ENCODE measurements at regions not wholly inside any gene's neighbourhood (a gene's known extent, or its start where the extent isn't known, plus 50 kb on each side); places are given as distances from the start of the nearest gene placed in this dataset.
A peak's percentile ranks its signal among the peaks of the same experiment; 100 is the strongest.

DNA sequence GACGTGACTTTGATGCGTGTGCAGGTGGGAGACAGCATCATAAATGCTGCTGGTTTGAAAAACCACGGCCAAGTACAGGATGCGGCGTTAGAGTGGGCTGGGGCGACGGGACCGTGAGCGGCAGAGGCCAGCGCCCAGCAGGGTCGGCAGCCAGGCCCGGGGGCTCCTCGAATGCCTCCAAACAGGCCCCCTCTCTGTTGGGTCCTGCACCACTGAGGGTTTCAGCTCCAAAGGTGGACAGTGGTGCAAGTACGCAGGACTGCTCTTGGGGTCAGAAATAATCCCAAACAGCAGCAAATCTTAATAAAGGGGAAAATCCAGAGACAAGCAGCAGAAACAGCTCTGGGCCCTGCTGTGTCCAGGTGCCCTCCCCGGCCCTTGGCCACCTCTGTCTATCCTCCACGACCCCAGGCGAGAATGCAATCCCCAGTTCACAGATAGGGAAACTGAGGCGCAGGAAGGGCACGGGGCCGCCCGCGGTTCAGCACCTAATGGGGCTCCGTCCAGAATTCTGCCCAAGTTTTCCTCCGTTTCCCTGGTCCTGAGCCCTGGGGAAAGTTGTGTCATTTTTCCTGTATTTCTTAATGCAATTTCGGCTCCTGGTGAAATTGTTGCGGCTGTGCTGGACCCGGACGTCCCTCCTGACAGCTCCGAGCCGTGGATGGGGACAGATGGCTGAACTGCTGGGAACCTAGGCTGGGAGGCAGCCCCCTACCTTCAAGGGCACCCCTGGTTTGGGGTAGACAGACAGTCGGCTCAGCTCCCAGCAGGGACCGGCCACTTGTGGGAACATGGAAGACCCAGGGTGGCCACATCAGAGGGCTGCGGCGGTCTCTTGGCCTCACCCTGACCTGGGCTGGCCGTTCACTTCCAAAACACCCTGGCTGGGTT is 97.4 kb downstream of the FOXL3 start:
- DNase-seq: peak; percentile 50

DNA sequence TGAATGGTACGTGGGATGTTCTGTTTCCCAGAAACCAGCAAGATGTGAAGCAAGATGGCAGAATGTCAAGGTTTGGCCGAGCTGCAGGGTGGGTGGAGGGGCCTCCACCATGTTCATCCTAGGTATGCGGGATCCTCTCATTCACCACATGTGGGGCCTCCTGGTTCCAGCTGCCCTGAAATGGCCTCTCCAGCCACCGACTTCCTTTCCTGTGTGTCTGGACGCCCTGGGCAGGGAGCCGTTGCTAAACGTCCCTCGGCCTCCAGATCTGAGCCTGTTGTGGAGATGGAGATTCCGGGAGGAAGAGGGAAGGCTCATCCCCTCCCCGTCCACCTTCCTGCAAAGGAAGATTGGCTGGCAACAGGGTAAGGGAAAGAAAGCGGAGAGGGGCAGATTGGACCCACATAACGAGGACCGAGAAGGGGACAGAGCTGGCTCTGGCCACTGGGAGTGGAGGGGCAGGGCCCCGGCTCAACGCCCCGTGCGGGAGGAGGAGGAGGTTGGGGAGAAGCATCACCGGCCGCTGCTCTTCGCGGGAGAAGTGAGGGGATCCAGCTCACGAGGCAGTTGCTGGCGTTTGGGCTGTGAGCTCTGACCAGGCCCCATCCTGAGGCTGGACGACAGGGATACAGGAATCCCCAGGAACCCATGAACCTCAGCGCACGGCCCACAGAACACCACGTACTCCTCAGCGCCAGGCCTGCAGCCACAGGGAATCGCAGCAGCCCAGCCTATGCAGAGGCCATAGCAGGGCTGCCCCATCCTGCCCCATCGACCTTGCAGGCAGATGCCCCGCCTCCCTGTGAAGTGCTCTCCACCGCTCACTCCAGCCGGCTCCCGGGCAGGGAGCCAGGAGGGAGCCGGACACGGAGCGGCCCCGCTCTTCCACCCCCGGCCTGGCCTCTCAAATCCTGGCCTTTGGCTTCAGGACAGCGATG is 98.3 kb downstream of the FOXL3 start:
- DNase-seq: peak; percentile 30

- peak; percentile 58 for DNase-seq
Observed at GRCh38 chr7:388961-389701, 99.2 kb downstream of the FOXL3 start.

DNA sequence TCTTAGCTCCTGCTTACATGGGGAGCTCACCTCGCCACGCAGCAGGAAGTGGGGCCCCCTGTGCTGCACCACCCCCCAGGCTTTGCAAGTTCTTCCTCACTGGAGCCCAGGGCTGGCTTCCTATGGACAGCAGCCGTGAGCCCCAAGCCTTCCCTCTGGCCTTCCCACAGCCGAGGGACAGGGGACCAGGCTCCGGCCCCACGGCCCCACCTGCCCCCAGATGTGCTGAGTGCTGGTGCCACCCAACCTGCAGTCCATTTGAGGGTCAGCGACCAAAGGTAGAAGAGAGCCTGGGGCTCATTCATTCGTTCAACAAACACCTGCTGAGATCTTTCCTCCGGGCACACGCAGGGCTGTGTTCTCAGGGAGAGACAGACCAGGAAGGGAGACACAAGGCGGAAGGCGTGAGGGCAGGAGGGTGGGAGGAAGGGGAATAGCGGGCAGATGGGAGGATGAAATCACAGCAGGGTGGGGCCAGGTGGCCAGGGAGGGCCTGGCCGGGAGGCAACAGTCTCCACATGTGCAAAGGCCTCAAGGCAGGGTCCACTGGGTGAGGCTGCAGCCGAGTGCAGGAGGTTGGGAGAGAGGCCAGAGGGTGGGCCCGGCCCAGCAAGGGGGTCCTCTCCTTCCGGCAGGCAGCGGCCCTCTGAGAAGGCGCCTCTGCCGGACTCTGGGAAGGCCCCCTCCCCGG is 100.1 kb downstream of the FOXL3 start:
- peak; percentile 57 for DNase-seq

DNA sequence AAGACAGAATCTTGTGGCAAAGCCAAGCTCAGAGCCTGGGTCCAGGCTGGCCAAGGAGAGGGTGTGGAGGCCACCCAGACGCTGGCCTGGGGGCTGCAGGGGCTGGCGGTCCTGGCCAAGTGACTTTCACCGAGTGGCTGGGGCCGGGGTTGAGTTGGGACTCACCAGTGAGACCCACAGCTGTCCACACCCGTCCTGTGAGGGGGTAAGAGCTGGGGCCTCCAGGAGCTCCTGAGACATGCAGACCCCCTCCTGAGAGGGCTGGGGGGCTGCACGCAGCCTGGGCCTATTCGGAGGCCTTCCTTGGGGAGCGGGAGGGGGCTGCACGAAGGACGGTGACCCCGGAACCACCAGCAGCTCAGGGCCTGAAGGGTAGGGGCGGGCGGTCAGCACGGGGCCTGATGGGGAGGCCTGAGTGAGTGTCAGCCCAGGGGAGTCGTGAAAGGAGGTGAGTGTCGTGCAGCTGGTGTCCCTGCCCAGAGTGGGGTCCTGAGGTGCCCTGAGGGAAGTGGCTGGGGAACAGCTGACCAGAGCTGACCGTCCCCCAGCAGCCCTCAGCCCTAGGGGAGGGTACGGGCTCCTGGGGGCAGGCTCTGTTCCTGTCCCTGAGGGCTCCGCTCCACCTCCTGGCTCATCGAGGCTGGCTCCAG is 100.9 kb downstream of the FOXL3 start:
- DNase-seq: peak; percentile 50

- peak; percentile 51 for DNase-seq
Observed at GRCh38 chr7:391411-391951, 101.5 kb downstream of the FOXL3 start.

DNA sequence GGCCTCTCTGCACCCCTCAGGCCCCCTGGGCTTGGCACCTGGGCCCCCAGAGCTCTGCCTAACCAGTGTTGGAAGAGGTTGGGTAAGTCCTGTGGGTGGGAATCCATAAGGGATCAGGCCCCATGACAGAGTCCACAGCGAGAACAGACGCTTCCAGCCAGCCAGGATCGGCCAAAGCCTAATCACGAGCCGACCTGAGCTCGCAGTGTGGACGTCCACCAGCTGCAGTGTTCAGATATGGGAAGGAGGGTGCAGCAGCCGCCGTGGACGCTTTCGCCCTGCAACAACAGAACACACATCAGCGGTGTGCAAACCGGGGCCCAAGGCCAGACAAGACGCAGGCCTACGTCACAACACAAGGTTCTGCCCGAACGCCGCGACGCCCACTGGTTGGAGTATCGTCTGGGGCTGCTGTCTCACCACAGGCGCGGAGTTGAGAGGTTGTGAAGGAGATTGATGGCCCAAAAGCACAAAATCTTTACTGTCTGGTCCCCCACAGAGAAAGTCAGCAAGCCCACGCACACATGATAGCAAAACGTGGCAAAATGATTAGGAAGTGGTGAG is 102.1 kb downstream of the FOXL3 start:
- DNase-seq: peak; percentile 37

GRCh38 chr7:392822-393221 is 102.9 kb downstream of the FOXL3 start:
- no peak for DNase-seq

GRCh38 chr7:395643-396042 is 105.7 kb downstream of the FOXL3 start:
- DNase-seq: no peak

GRCh38 chr7:398888-399287 is 108.9 kb downstream of the FOXL3 start:
- DNase-seq: no peak

- DNase-seq: peak; percentile 42
Observed at GRCh38 chr7:400901-401485, 111.0 kb downstream of the FOXL3 start.

GRCh38 chr7:401495-401894 is 111.5 kb downstream of the FOXL3 start:
- DNase-seq: peak; percentile 17

- peak; percentile 37 for DNase-seq
Observed at GRCh38 chr7:404812-405488, 114.7 kb downstream of the PDGFA start.

GRCh38 chr7:405489-406211 is 114.0 kb downstream of the PDGFA start:
- peak; percentile 56 for DNase-seq

GRCh38 chr7:407721-408539 is 111.7 kb downstream of the PDGFA start:
- peak; percentile 19 for DNase-seq

DNA sequence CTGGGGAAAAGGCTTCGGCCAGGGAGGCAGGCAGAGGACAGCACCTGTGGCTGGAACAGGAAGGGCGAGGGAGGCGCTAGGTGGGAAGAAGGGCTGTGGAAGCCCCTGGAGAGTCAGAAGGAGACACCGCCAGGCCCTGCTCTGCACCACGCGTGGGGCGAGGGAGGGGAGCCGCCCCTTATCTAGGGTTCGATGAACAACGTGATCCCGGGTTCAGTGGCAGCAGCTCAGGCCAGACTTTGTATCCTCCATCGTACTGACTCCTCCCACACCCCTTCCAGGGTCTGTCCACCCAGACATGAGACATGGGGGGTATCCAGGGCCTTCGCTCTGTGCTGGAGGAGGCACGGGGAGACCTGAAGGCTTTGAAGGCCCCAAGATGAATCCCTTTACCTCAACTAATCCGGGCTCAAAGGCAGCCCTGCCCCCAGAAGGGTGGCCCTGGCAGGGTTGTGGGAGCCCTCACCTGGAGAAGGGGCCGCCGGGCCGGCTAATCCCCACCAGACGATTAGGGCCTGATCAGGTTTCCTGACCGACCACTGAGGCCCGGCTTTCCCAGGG is 110.8 kb downstream of the PDGFA start:
- peak; percentile 50 for DNase-seq

GRCh38 chr7:409339-410281 is 110.0 kb downstream of the PDGFA start:
- no peak for DNase-seq

Measured in activated effector memory CD4-positive, alpha-beta T cell treated with anti-CD3 and anti-CD28 coated beads, Interleukin-2, amount 50 U/mL, for 16 hours (primary cell).